Cardiac fibroblast (primary cell): ENCODE measurements at regions not wholly inside any gene's neighbourhood (a gene's known extent, or its start where the extent isn't known, plus 50 kb on each side); places are given as distances from the start of the nearest gene placed in this dataset.

Source experiments
- DNase-seq, 2 donors: peaks; one replicate each; pipeline versions ENCODE4 v3.0.0 to v3.0.0-alpha.2; 2010; ENCODE audit warnings: low read depth in 2 of 2
- H3K4me3 ChIP-seq, 2 donors: replicated peaks in 1 of 2; 1 replicate in 1 of 2; 2 replicates in 1 of 2; pipeline ENCODE4 v1.5.1; 2011; ENCODE audit warnings: low read depth in 2 of 2, low read length in 2 of 2, mild to moderate bottlenecking in 2 of 2, moderate library complexity in 1 of 2
- CTCF ChIP-seq: IDR thresholded peaks from one replicate; pipeline ENCODE4 v1.5.1; 2011; ENCODE audit warnings: low read depth, mild to moderate bottlenecking, low read length, inconsistent platforms

- H3K4me3 ChIP-seq = no peak overlapping the region
- no peak for DNase-seq
- TF ChIP-seq CTCF = no peak
Measured at GRCh38 chrX:13502590-13502989, 66.8 kb upstream of the EGFL6 start.

- no peak for DNase-seq
- H3K4me3 ChIP-seq = no peak overlapping the region
- no peak for TF ChIP-seq CTCF
Measured at GRCh38 chrX:13499736-13500135, 69.7 kb upstream of the EGFL6 start.

GRCh38 chrX:13498238-13498637 lies 71.2 kb upstream of the EGFL6 start:
- H3K4me3 ChIP-seq = no peak overlapping the region
- TF ChIP-seq CTCF = no peak
- no peak for DNase-seq

GRCh38 chrX:13495232-13495631 lies 74.2 kb upstream of the EGFL6 start:
- TF ChIP-seq CTCF = no peak
- no peak overlapping the region for H3K4me3 ChIP-seq
- no peak for DNase-seq

- TF ChIP-seq CTCF = no peak
- no peak overlapping the region for H3K4me3 ChIP-seq
- no peak for DNase-seq
Measured at GRCh38 chrX:13494562-13494961, 74.8 kb upstream of the EGFL6 start.

GRCh38 chrX:13493659-13494058 lies 75.7 kb upstream of the EGFL6 start:
- no peak overlapping the region for H3K4me3 ChIP-seq
- no peak for DNase-seq
- no peak for TF ChIP-seq CTCF

- no peak for TF ChIP-seq CTCF
- no peak overlapping the region for H3K4me3 ChIP-seq
- no peak for DNase-seq
Measured at GRCh38 chrX:13492286-13492685, 77.1 kb upstream of the EGFL6 start.
